ENCODE measurements at regions not wholly inside any gene's neighbourhood (a gene's known extent, or its start where the extent isn't known, plus 50 kb on each side); places are given as distances from the start of the nearest gene placed in this dataset.

GRCh38 chr7:16936626-16937422 lies 55.0 kb upstream of the AGR3 start:
- TF ChIP-seq POLR2AphosphoS5 (IDR thresholded peaks at IDR 0.05; ENCODE audit: low read depth, low read length): no peak
- no peak for TF ChIP-seq POLR2A (IDR thresholded peaks at IDR 0.05; ENCODE audit: control extremely low read depth in 1 of 2, low read depth in 2 of 2, low read length in 2 of 2)
- TF ChIP-seq, protein P1, sequence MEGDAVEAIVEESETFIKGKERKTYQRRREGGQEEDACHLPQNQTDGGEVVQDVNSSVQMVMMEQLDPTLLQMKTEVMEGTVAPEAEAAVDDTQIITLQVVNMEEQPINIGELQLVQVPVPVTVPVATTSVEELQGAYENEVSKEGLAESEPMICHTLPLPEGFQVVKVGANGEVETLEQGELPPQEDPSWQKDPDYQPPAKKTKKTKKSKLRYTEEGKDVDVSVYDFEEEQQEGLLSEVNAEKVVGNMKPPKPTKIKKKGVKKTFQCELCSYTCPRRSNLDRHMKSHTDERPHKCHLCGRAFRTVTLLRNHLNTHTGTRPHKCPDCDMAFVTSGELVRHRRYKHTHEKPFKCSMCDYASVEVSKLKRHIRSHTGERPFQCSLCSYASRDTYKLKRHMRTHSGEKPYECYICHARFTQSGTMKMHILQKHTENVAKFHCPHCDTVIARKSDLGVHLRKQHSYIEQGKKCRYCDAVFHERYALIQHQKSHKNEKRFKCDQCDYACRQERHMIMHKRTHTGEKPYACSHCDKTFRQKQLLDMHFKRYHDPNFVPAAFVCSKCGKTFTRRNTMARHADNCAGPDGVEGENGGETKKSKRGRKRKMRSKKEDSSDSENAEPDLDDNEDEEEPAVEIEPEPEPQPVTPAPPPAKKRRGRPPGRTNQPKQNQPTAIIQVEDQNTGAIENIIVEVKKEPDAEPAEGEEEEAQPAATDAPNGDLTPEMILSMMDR (IDR thresholded peaks at IDR 0.05; ENCODE audit: control extremely low read depth in 1 of 3, insufficient read depth in 1 of 3, low read depth in 1 of 3, low read length in 3 of 3): no peak
- TF ChIP-seq RAD21 (IDR thresholded peaks at IDR 0.05 in 1 of 2, conservative IDR thresholded peaks at IDR 0.05 in 1 of 2; ENCODE audit: low read depth in 2 of 2, low read length in 2 of 2): no peak
- TF ChIP-seq, protein P2, sequence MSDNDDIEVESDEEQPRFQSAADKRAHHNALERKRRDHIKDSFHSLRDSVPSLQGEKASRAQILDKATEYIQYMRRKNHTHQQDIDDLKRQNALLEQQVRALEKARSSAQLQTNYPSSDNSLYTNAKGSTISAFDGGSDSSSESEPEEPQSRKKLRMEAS (IDR thresholded peaks at IDR 0.05): no peak
- no peak for TF ChIP-seq SIN3A (conservative IDR thresholded peaks at IDR 0.05 in 1 of 2, IDR thresholded peaks at IDR 0.05 in 1 of 2; ENCODE audit: low read depth in 1 of 2, low read length in 2 of 2)
